Limb (tissue), 2 donors: ENCODE measurements at regions not wholly inside any gene's neighbourhood (a gene's known extent, or its start where the extent isn't known, plus 50 kb on each side); places are given as distances from the start of the nearest gene placed in this dataset.
A peak's percentile ranks its signal among the peaks of the same experiment; 100 is the strongest.

Experiments used
- DNase-seq, 2 donors: peaks; one replicate each; pipeline ENCODE4 v3.0.0-alpha.2; 2016; ENCODE audit errors: extremely low spot score in 2 of 2

DNA sequence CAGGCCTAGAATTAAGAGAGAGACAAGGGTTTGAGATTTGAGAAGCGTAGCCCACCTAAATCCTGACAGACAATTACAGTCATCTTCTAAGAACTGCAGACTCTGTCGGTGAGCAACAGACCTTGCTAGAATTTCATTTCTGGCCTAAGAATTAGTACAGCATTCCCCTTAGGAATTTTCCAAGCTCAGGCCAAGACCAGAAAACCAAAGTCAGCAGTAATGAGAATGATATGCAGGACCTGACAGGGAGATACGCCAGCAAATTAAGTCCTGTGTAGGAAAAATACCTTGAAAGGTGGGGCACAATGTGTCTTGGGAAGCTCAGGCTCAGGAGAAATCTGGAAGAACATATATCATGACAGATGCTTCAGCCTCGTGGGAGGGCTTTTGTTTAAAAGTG lies 52.7 kb upstream of the HERPUD2 start:
- DNase-seq = no peak

DNA sequence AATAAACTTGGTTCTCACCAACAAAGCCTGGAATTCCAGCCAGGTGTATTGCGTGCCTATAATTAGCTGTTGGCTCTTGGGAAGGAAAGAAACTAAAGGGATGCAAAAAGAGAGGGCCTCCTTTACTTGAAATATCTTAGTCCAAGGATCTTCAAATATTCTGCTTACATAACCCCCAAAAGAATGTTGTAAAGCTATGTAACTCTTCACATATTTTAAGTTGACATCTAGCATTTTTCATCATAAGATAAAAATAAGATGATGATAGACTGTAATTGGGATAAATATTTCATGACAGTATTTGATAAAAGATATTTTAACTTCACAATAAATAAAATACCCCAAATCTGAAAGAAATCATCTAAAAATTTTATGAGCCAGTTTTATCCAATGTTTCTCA lies 52.5 kb upstream of the SEPTIN7 start:
- DNase-seq = no peak

DNA sequence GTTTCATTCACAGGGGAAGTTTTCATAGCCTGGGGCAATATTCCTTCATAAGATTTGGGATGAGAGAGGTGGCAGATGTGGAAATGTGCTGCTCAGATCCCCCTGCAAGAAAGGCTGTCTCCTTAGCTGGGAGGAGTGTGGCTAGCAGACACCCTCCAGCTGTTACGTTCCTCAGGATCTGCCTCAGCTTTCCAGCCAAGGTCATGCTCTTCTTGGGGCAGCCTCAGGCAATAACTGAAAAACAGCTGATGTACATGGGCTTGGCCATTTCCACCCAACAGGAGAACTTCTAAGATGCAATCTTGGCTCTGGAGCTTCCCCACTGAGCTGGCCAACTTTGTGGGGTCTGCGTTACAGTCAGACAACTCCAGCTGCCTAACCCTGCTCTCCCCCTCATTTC lies 51.3 kb upstream of the SEPTIN7 start:
- peak in 1 of 2 donors; percentile 13 for DNase-seq
